Right lobe of liver (tissue), 6 donors: ENCODE measurements at regions not wholly inside any gene's neighbourhood (a gene's known extent, or its start where the extent isn't known, plus 50 kb on each side); places are given as distances from the start of the nearest gene placed in this dataset.

ENCODE experiments used
- ATAC-seq, 4 donors: fragments of 200-7000 bp; cut with Tn5 transposase; one replicate each; pipeline ENCODE4 v1.9.1; 2020; ENCODE audit warnings: mild to moderate bottlenecking in 4 of 4, moderate library complexity in 4 of 4
- DNase-seq, 3 donors: peaks; one replicate each; pipeline ENCODE4 v3.0.0-alpha.2; 2020
- H3K27ac ChIP-seq, 3 donors: fragments of 200-600 bp; one replicate each; pipeline ENCODE4 v1.8.0; 2022
- H3K27me3 ChIP-seq, 2 donors: fragments of 200-600 bp; one replicate each; pipeline ENCODE4 v1.8.0; 2022
- H3K36me3 ChIP-seq, 4 donors: fragments of 200-600 bp; sonication (generic) in 1 of 4; one replicate each; pipeline versions ENCODE4 v1.5.1 to v1.8.0; 2017 to 2022; ENCODE audit warnings: control low read depth in 1 of 4
- H3K4me1 ChIP-seq, 4 donors: fragments of 200-600 bp; sonication (generic) in 1 of 4; one replicate each; pipeline versions ENCODE4 v1.5.1 to v1.8.0; 2017 to 2022; ENCODE audit warnings: control low read depth in 1 of 4
- H3K4me3 ChIP-seq, 3 donors: fragments of 200-600 bp; one replicate each; pipeline ENCODE4 v1.8.0; 2022
- H3K9me3 ChIP-seq, 4 donors: fragments of 200-600 bp; sonication (generic) in 1 of 4; one replicate each; pipeline versions ENCODE4 v1.5.1 to v1.8.0; 2017 to 2022; ENCODE audit warnings: control low read depth in 1 of 4
- CTCF ChIP-seq, 4 donors: fragments of 200-600 bp in 3 of 4; fragments of 450-650 bp in 1 of 4; IDR thresholded peaks; one replicate each; pipeline versions ENCODE4 v1.5.1 to v1.8.0; 2016 to 2022; ENCODE audit warnings: antibody characterized with exemption in 4 of 4, mild to moderate bottlenecking in 2 of 4
- POLR2A ChIP-seq: fragments of 450-650 bp; IDR thresholded peaks from one replicate; pipeline ENCODE4 v1.6.1; 2017; ENCODE audit warnings: antibody characterized with exemption, mild to moderate bottlenecking
- WGBS: methylation state at CpG from one replicate; pipeline ENCODE4 v1.1.6; 2018; ENCODE audit warnings: low coverage, low lambda C conversion rate; ENCODE audit not compliant: insufficient coverage; ENCODE audit errors: missing lambda C conversion rate; 5-methylcytosine and 5-hydroxymethylcytosine counted together
- intact Hi-C, 2 donors: fragments of 100-400 bp; cut with DNase I; formaldehyde crosslinking; loops; one replicate each; pipeline versions ENCODE4 v1.11.2 to v1.14.1; 2022
- donor health status: DM: no; HTN: yes; CAD: no.
- donor health status: DM: no; HTN: no; CAD: no.
- donor health status: DM: no; HTN: no; CAD: no.
- donor health status: DM: no; HTN: yes; CAD: no.
- donor health status: DM: no; HTN: yes; CAD: no.

DNA sequence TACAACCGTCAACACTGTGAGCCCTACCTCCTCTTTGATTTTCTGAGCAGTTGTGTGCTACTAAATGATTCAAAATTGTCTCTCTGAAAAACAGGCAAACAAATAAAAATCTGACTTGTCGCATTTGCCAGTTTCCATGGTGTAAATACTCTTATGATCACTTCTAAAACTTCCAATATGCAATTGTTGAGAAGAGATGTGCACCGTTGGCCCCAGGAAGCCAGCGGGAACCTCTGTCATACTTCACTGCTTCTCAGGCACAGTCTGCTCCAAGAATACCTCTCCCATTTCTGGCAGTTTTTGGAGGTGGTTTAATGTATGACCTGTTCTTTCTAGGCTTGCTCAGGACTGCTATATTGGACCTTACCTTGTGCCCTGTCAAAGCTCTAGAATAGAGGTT lies 196.0 kb upstream of the NCAM2 start:
- no peaks in the 10 kb centered on the region for H3K36me3 ChIP-seq
- TF ChIP-seq POLR2A (no peak), CTCF (IDR thresholded peaks at IDR 0.05) (no peak)
- no peaks in the 10 kb centered on the region for H3K27me3 ChIP-seq
- DNase-seq (no peak), ATAC-seq (no peak)
- H3K4me3 ChIP-seq = no peak overlapping the region
- intact Hi-C loops = no loop called here
- H3K27ac ChIP-seq = no peak overlapping the region
- 70% methylated on average over 4 of the region's 4 CpGs for WGBS
- no peaks in the 10 kb centered on the region for H3K4me1 ChIP-seq
- no peaks in the 10 kb centered on the region for H3K9me3 ChIP-seq

DNA sequence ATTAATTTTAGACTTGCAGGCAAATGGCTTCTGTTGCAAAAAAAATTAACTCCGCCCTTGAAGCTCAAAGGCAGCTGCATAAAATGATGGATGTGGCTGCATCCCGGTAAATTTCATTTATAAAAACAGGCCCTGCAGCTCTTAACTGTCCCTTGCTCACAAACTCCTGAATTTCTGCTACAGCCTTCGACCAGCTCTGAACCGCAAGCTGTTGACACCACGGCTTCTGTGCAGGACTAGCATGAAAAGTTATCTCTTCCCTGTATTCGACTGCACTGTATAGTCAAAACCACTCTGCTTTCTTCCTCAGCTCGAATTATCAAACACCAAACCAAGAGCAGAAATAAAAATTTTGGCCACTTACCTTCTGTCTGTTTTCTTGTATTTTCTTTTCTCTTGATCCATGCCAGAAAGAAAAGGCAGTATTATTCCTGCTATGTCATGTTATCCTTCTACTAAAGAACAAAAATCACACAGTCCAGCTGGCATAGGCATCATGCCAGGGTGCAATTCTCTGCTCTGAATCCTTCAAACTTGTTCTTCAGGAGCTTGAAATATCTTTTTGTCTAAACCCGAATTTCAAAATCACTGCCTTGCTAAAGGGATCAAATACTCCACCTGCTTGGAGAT lies 195.5 kb upstream of the NCAM2 start:
- ATAC-seq (no peak), DNase-seq (no peak)
- H3K36me3 ChIP-seq = no peaks in the 10 kb centered on the region
- H3K4me1 ChIP-seq = no peaks in the 10 kb centered on the region
- intact Hi-C loops = no loop called here
- WGBS = 44% methylated on average over 8 of the region's 8 CpGs
- TF ChIP-seq POLR2A (no peak), CTCF (IDR thresholded peaks at IDR 0.05) (no peak)
- no peaks in the 10 kb centered on the region for H3K27me3 ChIP-seq
- no peaks in the 10 kb centered on the region for H3K9me3 ChIP-seq
- H3K4me3 ChIP-seq = no peak overlapping the region
- H3K27ac ChIP-seq = no peak overlapping the region

GRCh38 chr21:20811702-20812101 lies 186.5 kb upstream of the NCAM2 start:
- WGBS = 65% methylated on average over 6 of the region's 6 CpGs
- intact Hi-C loops = no loop called here
- Histone ChIP-seq H3K4me1 (no peaks in the 10 kb centered on the region), H3K4me3 (no peak overlapping the region), H3K36me3 (no peaks in the 10 kb centered on the region), H3K27ac (no peak overlapping the region), H3K9me3 (no peaks in the 10 kb centered on the region), H3K27me3 (no peaks in the 10 kb centered on the region)
- no peak for TF ChIP-seq CTCF (IDR thresholded peaks at IDR 0.05)
- TF ChIP-seq POLR2A = no peak
- ATAC-seq (no peak), DNase-seq (no peak)

GRCh38 chr21:20814090-20814489 lies 184.1 kb upstream of the NCAM2 start:
- intact Hi-C loops = no loop called here

More at GRCh38 chr21:20814090-20814489, 184.1 kb upstream of the NCAM2 start:
- no peak overlapping the region for H3K4me3 ChIP-seq
- no peaks in the 10 kb centered on the region for H3K27me3 ChIP-seq
- TF ChIP-seq CTCF (IDR thresholded peaks at IDR 0.05) (no peak), POLR2A (no peak)
- ATAC-seq (no peak), DNase-seq (no peak)
- no peaks in the 10 kb centered on the region for H3K9me3 ChIP-seq
- no peak overlapping the region for H3K27ac ChIP-seq
- no peaks in the 10 kb centered on the region for H3K4me1 ChIP-seq
- H3K36me3 ChIP-seq = no peaks in the 10 kb centered on the region
- WGBS = 29% methylated on average over 1 of the region's 1 CpG
